Upper lobe of right lung (tissue), 1 donor: ENCODE measurements at regions not wholly inside any gene's neighbourhood (a gene's known extent, or its start where the extent isn't known, plus 50 kb on each side); places are given as distances from the start of the nearest gene placed in this dataset.
A peak's percentile ranks its signal among the peaks of the same experiment; 100 is the strongest.

ENCODE experiments used
- ATAC-seq: fragments of 200-7000 bp; cut with Tn5 transposase; one replicate; pipeline ENCODE4 v1.9.1; 2020; ENCODE audit warnings: mild to moderate bottlenecking, moderate library complexity
- DNase-seq: peaks from one replicate; pipeline ENCODE4 v3.0.0-alpha.2; 2020
- H3K27ac ChIP-seq: fragments of 200-600 bp; one replicate; pipeline ENCODE4 v1.8.0; 2022
- H3K27me3 ChIP-seq: fragments of 200-600 bp; one replicate; pipeline ENCODE4 v1.8.0; 2022; ENCODE audit warnings: mild to moderate bottlenecking
- H3K36me3 ChIP-seq: fragments of 200-600 bp; one replicate; pipeline ENCODE4 v1.8.0; 2022
- H3K4me1 ChIP-seq: fragments of 200-600 bp; one replicate; pipeline ENCODE4 v1.8.0; 2022
- H3K4me3 ChIP-seq: fragments of 200-600 bp; one replicate; pipeline ENCODE4 v1.8.0; 2022; ENCODE audit warnings: mild to moderate bottlenecking
- H3K9me3 ChIP-seq: fragments of 200-600 bp; one replicate; pipeline ENCODE4 v1.8.0; 2022
- CTCF ChIP-seq: fragments of 200-600 bp; IDR thresholded peaks from one replicate; pipeline ENCODE4 v1.8.0; 2022; ENCODE audit warnings: antibody characterized with exemption
- intact Hi-C: fragments of 100-400 bp; cut with DNase I; formaldehyde crosslinking; loops from one replicate; pipeline ENCODE4 v1.11.0; 2022
- donor health status: DM: no; HTN: yes; CAD: no; lungs with severe emphysema.

- ATAC-seq, result no peak
- no peaks in the 10 kb centered on the region for H3K36me3 ChIP-seq
- no peaks in the 10 kb centered on the region for H3K9me3 ChIP-seq
- no peak for DNase-seq
- H3K27me3 ChIP-seq, result peaks cover 7% of the 10 kb centered on the region
- no peak for TF ChIP-seq CTCF
- intact Hi-C loops, result no loop called here
- no peaks in the 10 kb centered on the region for H3K4me1 ChIP-seq
- no peak overlapping the region for H3K27ac ChIP-seq
- no peak overlapping the region for H3K4me3 ChIP-seq
These were observed 68.0 kb upstream of the NKD1 start for GRCh38 chr16:50480206-50480605.

GRCh38 chr16:50479771-50480170, 68.4 kb upstream of the NKD1 start:
- intact Hi-C loops, result no loop called here
- no peak for TF ChIP-seq CTCF
- Histone ChIP-seq H3K36me3 (no peaks in the 10 kb centered on the region), H3K4me3 (no peak overlapping the region), H3K9me3 (no peaks in the 10 kb centered on the region), H3K4me1 (no peaks in the 10 kb centered on the region), H3K27ac (no peak overlapping the region), H3K27me3 (peaks cover 7% of the 10 kb centered on the region)
- DNase-seq (no peak), ATAC-seq (no peak)

GRCh38 chr16:50478773-50479149, 69.4 kb upstream of the NKD1 start:
- Histone ChIP-seq H3K27ac (no peak overlapping the region), H3K4me1 (no peaks in the 10 kb centered on the region), H3K36me3 (no peaks in the 10 kb centered on the region), H3K27me3 (peaks cover 7% of the 10 kb centered on the region), H3K4me3 (no peak overlapping the region), H3K9me3 (no peaks in the 10 kb centered on the region)
- DNase-seq, result no peak
- ATAC-seq, result peak; percentile 17
- intact Hi-C loops, result no loop called here
- no peak for TF ChIP-seq CTCF

GRCh38 chr16:50478075-50478772, 70.0 kb upstream of the NKD1 start:
- H3K36me3 ChIP-seq, result no peaks in the 10 kb centered on the region
- H3K27me3 ChIP-seq, result peaks cover 7% of the 10 kb centered on the region
- no peak for TF ChIP-seq CTCF
- H3K4me1 ChIP-seq, result no peaks in the 10 kb centered on the region
- no peak overlapping the region for H3K27ac ChIP-seq
- no peak overlapping the region for H3K4me3 ChIP-seq
- no peak for DNase-seq
- intact Hi-C loops, result no loop called here
- H3K9me3 ChIP-seq, result no peaks in the 10 kb centered on the region
- peak; percentile 17 for ATAC-seq

GRCh38 chr16:50476486-50477255, 71.5 kb upstream of the NKD1 start:
- Histone ChIP-seq H3K27me3 (peaks cover 7% of the 10 kb centered on the region), H3K36me3 (no peaks in the 10 kb centered on the region), H3K4me3 (no peak overlapping the region), H3K9me3 (no peaks in the 10 kb centered on the region), H3K4me1 (no peaks in the 10 kb centered on the region), H3K27ac (no peak overlapping the region)
- ATAC-seq (no peak), DNase-seq (no peak)
- intact Hi-C loops, result no loop called here
- no peak for TF ChIP-seq CTCF
